HFF-Myc (cell line): ENCODE measurements at regions not wholly inside any gene's neighbourhood (a gene's known extent, or its start where the extent isn't known, plus 50 kb on each side); places are given as distances from the start of the nearest gene placed in this dataset.

ENCODE experiments used
- DNase-seq: peaks from one replicate; pipeline ENCODE4 v3.0.0-alpha.2; 2011; ENCODE audit warnings: low read depth; ENCODE audit errors: extremely low read depth
- H3K4me3 ChIP-seq: replicated peaks from 2 replicates; pipeline ENCODE4 v1.5.1; 2011; ENCODE audit warnings: low read depth, mild to moderate bottlenecking, control low read depth, low read length
- TF ChIP-seq, protein P1 (sequence below): IDR thresholded peaks from 2 replicates; pipeline ENCODE4 v1.5.1; 2012; ENCODE audit warnings: mild to moderate bottlenecking, low read depth, low read length, control low read depth; ENCODE audit errors: missing control alignments

DNA sequence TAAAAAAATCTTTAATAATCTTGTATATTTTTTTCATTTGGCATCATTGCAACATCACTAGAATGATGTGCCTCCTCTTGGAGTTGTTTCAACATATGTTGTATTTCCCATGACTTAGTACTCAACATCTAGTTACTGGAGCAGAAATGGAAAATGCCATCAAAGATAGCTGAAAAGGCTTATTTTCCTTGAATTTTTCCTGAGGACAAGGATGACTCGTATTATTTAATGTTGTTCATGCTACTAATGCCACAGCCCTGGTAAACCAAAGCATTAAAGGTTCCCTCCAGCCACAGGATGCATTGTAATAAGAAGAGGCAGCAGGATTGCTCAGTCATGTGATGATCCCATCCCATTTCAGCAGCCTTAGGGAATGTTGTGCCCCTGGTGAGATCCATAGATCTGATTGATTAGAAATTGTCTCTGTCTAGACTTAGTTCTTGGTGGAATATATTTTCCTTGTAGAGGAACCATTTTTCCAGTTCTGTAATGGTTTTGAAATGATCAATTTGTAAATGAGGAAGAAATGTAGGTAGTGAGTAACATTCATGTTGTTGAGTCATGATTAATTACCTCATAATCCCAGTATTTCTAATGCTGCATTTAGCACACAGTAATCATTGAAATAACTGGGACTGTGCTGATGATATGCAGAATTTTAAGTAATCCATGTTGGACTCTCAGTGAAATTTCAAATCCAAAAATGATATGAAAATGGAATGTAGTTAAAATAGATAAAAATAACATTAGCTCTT is 91.3 kb upstream of the SMIM30 start:
- no peak overlapping the region for H3K4me3 ChIP-seq
- no peak for DNase-seq
- TF ChIP-seq, protein P1, sequence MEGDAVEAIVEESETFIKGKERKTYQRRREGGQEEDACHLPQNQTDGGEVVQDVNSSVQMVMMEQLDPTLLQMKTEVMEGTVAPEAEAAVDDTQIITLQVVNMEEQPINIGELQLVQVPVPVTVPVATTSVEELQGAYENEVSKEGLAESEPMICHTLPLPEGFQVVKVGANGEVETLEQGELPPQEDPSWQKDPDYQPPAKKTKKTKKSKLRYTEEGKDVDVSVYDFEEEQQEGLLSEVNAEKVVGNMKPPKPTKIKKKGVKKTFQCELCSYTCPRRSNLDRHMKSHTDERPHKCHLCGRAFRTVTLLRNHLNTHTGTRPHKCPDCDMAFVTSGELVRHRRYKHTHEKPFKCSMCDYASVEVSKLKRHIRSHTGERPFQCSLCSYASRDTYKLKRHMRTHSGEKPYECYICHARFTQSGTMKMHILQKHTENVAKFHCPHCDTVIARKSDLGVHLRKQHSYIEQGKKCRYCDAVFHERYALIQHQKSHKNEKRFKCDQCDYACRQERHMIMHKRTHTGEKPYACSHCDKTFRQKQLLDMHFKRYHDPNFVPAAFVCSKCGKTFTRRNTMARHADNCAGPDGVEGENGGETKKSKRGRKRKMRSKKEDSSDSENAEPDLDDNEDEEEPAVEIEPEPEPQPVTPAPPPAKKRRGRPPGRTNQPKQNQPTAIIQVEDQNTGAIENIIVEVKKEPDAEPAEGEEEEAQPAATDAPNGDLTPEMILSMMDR, result no peak

GRCh38 chr7:113207931-113208330 is 89.6 kb upstream of the SMIM30 start:
- H3K4me3 ChIP-seq, result no peak overlapping the region
- TF ChIP-seq, protein P1, result no peak
- DNase-seq, result no peak

- no peak for DNase-seq
- TF ChIP-seq, protein P1, result no peak
- H3K4me3 ChIP-seq, result no peak overlapping the region
Measured at GRCh38 chr7:113207441-113207840, 89.1 kb upstream of the SMIM30 start.

GRCh38 chr7:113204415-113204814 is 86.1 kb upstream of the SMIM30 start:
- TF ChIP-seq, protein P1, result no peak
- no peak overlapping the region for H3K4me3 ChIP-seq
- DNase-seq, result no peak

DNA sequence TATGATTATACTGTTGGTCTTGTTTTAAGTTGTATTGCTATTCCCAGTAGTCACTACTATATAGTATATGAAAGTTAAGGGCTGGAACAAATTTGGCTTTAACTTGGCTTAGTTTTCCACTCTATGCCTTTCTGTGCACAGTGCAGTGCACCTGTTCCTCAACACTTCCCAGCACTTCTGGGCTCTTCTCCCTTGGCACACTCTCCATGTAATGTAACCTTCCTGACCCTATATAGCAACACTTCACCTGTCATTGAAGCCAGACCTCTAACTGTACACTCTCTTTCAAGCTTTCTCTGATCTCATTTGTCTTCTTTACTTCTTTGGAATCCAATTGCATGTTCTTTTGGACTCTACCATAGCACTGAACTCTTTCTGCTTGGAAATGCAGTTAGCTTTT is 83.9 kb upstream of the SMIM30 start:
- TF ChIP-seq, protein P1, result no peak
- no peak overlapping the region for H3K4me3 ChIP-seq
- no peak for DNase-seq

DNA sequence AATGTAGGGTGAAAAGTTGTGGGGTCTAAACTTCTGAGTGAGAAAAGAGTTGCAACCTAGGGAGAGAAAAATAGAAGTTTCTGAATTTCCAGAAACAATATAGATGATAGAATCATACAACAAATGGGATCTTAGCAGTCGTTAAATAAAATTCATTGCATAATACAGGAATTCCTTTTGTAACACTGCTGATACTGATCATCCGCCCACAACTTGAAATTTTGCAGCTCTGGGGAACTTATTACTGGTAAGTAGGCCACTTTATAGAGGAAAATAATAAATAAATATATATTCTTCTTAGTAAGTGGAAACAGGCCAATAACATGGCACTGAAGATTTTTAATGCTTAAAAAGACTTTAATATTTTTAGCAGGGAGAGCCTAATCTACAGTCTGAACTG is 81.9 kb upstream of the SMIM30 start:
- TF ChIP-seq, protein P1, result no peak
- H3K4me3 ChIP-seq, result no peak overlapping the region
- no peak for DNase-seq

DNA sequence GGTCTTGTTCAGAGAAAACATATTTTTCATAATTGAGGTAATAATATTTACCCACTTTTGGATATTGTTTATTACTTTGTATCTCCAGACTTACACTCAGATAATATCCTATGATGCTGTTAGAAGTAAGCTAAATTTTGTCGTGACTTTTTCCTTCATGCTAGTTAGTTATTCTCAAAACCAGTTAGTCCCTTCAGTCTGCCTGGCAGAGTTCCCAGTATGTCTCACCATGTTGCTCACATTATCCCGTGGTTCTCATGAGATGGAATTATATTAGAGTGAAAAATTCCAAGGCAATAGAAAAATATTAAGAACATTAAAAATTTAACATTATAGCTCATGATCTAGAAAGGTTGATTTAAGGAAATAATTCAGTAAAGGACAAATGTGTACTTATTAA is 81.5 kb upstream of the SMIM30 start:
- no peak overlapping the region for H3K4me3 ChIP-seq
- peak; percentile 29 for DNase-seq
- TF ChIP-seq, protein P1, result no peak
